Tibial artery (tissue), 4 donors: ENCODE measurements at regions not wholly inside any gene's neighbourhood (a gene's known extent, or its start where the extent isn't known, plus 50 kb on each side); places are given as distances from the start of the nearest gene placed in this dataset.

Source experiments
- DNase-seq, 2 donors: peaks; one replicate each; pipeline ENCODE4 v3.0.0-alpha.2; 2019
- H3K27ac ChIP-seq, 2 donors: fragments of 200-600 bp; sonication (generic) in 1 of 2; 1 replicate in 1 of 2; 2 replicates in 1 of 2; pipeline ENCODE4 v1.5.1; 2018 to 2019; ENCODE audit warnings: mild to moderate bottlenecking in 1 of 2
- H3K27me3 ChIP-seq, 2 donors: fragments of 200-600 bp; sonication (generic) in 1 of 2; one replicate each; pipeline versions ENCODE4 v1.5.1 to v1.6.0; 2016 to 2019
- H3K36me3 ChIP-seq, 3 donors: fragments of 200-600 bp; sonication (generic) in 2 of 3; one replicate each; pipeline ENCODE4 v1.5.1; 2016 to 2019; ENCODE audit warnings: mild to moderate bottlenecking in 2 of 3
- H3K4me1 ChIP-seq, 4 donors: fragments of 200-600 bp; sonication (generic) in 2 of 4; 1 replicate in 3 of 4; 2 replicates in 1 of 4; pipeline ENCODE4 v1.5.1; 2016 to 2019
- H3K4me3 ChIP-seq, 2 donors: fragments of 200-600 bp; sonication (generic) in 1 of 2; 1 replicate in 1 of 2; 2 replicates in 1 of 2; pipeline ENCODE4 v1.5.1; 2018 to 2019; ENCODE audit warnings: mild to moderate bottlenecking in 2 of 2
- H3K9me3 ChIP-seq, 3 donors: fragments of 200-600 bp; sonication (generic) in 1 of 3; one replicate each; pipeline ENCODE4 v1.5.1; 2016 to 2019
- intact Hi-C: fragments of 100-400 bp; cut with DNase I; formaldehyde crosslinking; loops from one replicate; pipeline ENCODE4 v1.15.0; 2023; ENCODE audit warnings: low total_unique reads
- TF ChIP-seq, protein P1 (sequence below), 2 experiments: fragments of 200-600 bp in 1 of 2; fragments of 450-650 bp in 1 of 2; IDR thresholded peaks; one replicate each; pipeline ENCODE4 v1.5.1; 2017 to 2019; ENCODE audit warnings: antibody characterized with exemption in 2 of 2, mild to moderate bottlenecking in 1 of 2, moderate library complexity in 1 of 2

DNA sequence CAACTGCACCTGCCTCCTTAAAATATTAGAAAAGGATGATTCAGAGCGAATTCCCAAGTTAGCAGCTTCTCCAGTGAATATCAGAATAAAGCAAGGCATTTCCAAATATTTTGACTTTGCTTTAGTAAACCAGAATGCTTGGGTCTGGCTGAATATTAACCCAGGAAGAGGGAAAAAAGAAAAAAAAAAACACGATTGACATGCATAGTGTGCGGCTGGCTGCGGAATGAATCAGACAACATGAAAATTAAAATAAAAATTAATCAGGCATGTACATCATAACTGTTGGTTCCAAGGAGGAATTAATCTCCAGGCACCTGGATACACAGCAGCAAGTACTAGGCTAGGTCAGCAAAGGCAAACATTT lies 105.8 kb upstream of the NCKAP5 start:
- H3K4me1 ChIP-seq, result peaks cover 12 to 41% (median 24%) of the 10 kb centered on the region in 4 donors
- H3K4me3 ChIP-seq, result peak overlapping the region; percentile 32 to 46
- H3K27me3 ChIP-seq, result no peaks in the 10 kb centered on the region
- H3K9me3 ChIP-seq, result peaks cover 0 to under 1% (median 0%) of the 10 kb centered on the region in 3 donors
- H3K36me3 ChIP-seq, result no peaks in the 10 kb centered on the region
- H3K27ac ChIP-seq, result peak overlapping the region in 1 of 2 donors; percentile 46
- DNase-seq, result no peak
- TF ChIP-seq, protein P1, sequence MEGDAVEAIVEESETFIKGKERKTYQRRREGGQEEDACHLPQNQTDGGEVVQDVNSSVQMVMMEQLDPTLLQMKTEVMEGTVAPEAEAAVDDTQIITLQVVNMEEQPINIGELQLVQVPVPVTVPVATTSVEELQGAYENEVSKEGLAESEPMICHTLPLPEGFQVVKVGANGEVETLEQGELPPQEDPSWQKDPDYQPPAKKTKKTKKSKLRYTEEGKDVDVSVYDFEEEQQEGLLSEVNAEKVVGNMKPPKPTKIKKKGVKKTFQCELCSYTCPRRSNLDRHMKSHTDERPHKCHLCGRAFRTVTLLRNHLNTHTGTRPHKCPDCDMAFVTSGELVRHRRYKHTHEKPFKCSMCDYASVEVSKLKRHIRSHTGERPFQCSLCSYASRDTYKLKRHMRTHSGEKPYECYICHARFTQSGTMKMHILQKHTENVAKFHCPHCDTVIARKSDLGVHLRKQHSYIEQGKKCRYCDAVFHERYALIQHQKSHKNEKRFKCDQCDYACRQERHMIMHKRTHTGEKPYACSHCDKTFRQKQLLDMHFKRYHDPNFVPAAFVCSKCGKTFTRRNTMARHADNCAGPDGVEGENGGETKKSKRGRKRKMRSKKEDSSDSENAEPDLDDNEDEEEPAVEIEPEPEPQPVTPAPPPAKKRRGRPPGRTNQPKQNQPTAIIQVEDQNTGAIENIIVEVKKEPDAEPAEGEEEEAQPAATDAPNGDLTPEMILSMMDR (IDR thresholded peaks at IDR 0.05), result no peak
- intact Hi-C loops, result no loop called here

DNA sequence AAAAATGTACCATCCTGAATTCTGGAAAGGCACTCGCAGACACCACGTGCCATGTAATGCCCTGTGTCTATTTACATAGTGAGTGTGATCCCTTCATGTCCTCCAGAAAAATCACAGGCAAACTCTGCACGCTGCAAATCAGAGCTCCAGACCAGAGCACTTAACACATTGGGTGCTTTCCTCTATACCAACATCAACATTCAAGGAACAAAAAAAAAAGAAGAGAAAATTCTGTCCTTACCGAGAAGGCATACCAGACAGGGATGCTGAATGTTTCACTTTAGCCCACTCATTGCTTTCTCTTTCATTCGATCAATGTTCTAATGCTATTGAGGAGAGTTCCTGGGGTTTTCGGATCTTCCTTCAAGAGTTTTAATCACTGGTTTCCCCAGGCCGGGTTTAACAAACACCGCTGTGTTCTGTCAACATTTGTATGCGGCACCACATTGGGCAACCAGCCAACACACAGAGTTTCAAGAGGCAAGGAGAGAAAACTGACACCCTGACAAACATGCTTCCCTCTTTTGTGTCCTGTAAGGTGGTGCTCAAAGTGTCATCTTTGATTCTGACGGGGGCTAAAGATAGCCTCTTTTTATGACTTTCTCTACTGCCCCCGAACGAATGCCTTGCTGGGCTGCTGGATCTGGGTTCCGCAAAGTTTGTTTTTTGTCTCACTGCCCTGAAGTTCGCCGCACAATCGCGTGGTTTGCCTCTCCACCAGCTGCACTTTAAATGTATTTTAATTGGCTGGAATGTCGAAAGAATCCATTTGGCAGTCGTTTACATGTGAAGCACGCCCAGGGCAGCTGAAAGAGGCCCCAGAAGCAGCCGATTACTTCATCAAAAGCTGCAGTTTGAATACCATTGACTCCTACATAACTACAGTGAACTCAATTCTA lies 106.4 kb upstream of the NCKAP5 start:
- Histone ChIP-seq H3K36me3 (no peaks in the 10 kb centered on the region), H3K27me3 (no peaks in the 10 kb centered on the region), H3K4me3 (peak overlapping the region; percentile 32 to 46), H3K9me3 (no peaks in the 10 kb centered on the region), H3K27ac (peak overlapping the region in 1 of 2 donors; percentile 46), H3K4me1 (peaks cover 12 to 41% (median 24%) of the 10 kb centered on the region in 4 donors)
- intact Hi-C loops, result no loop called here
- DNase-seq, result peak in 1 of 2 donors; percentile 49
- TF ChIP-seq, protein P1 (IDR thresholded peaks at IDR 0.05), result no peak

DNA sequence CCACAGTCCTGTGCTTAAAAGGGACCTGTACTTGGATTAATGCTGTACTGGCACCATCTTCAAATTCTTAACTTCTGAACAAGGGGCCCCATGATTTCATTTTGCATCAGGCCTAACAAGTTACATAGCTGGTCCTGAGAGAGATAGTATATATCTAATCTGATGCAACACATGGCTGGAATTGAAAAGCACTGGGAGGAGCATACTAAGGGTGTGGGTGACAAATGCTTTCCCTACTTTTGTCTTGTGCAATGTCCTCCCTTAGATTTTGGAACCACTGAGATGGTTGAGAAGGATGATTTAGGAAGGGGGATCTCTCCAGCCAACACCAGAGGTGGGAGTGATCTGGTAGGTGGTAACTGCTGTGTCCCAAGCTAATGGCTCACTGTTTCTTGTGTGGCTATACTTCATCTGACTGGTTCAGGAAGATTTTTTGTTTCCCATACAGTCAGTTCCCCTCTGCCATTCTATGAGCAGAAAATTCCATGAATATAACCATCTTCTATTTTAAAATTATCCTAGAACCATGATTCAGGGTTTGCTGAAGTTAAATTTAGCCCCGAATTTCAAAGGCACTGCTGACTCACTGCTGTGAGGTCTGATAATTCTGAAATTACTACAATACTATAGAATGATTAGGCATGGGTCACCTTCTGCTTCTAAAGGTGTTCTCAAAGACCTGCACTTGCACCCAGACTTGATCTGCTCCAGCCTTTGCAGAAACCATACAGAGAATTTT lies 108.3 kb upstream of the NCKAP5 start:
- TF ChIP-seq, protein P1 (IDR thresholded peaks at IDR 0.05), result no peak
- Histone ChIP-seq H3K4me3 (no peak overlapping the region), H3K27me3 (no peaks in the 10 kb centered on the region), H3K27ac (no peak overlapping the region), H3K4me1 (peaks cover 12 to 41% (median 24%) of the 10 kb centered on the region in 4 donors), H3K36me3 (no peaks in the 10 kb centered on the region), H3K9me3 (no peaks in the 10 kb centered on the region)
- intact Hi-C loops, result no loop called here
- no peak for DNase-seq

DNA sequence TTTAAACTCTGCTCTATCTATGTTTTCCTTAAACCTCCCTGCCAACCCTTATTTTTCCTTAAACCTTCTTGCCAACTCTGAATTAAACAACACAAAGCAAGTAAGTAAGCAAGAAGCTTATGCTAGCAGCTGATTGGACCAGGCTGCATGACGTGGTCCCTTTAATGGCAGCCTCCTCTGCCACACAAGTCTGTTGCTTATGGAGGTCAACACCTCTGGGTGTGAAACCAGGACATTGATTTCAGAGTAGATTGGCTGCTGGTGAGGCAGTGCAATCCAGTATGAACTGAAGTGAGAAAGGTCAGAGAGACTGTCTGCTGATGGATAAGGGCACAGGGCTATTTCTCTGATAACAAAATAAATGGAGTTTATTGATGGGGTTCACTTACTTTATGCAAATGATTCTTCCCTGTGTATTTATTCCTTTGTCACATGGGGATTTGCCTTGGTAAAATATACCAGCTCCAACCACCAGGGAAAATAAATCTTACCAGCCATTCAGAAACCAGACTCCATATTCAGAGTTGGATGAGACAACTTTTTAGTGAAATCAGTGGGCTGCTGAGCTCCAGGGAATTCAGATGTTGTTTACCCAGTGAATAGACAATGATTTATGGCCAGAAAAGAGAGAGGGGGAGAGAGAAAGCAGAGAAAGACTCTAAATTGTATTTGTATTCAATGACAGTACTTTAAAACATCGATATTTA lies 112.2 kb upstream of the NCKAP5 start:
- Histone ChIP-seq H3K27ac (no peak overlapping the region), H3K4me3 (no peak overlapping the region), H3K36me3 (no peaks in the 10 kb centered on the region), H3K9me3 (no peaks in the 10 kb centered on the region), H3K27me3 (no peaks in the 10 kb centered on the region), H3K4me1 (peaks cover 0 to 14% (median 2%) of the 10 kb centered on the region in 4 donors)
- TF ChIP-seq, protein P1 (IDR thresholded peaks at IDR 0.05), result no peak
- DNase-seq, result no peak
- intact Hi-C loops, result no loop called here

DNA sequence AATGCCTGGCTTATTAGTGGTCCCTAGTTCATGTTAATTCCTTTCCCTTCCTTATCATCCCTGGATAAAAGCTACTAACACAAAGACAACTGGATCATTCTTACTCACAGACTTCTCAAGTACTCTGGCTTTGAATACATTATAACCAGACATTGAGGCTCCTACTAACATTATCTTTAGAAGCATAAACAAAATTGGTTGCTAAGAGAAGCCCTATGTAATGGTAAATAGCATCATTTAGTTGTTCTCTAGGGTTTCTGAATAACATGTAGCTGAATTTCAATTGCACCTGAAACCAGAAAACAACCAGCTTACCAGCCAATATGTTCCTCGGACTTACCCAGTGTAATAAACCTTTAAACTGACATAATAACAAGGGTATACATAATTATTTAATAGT lies 114.1 kb upstream of the NCKAP5 start:
- DNase-seq, result no peak
- Histone ChIP-seq H3K4me1 (no peaks in the 10 kb centered on the region), H3K27me3 (peaks cover 0 to 4% of the 10 kb centered on the region in 2 donors), H3K36me3 (no peaks in the 10 kb centered on the region), H3K9me3 (no peaks in the 10 kb centered on the region), H3K4me3 (no peak overlapping the region), H3K27ac (no peak overlapping the region)
- intact Hi-C loops, result no loop called here
- TF ChIP-seq, protein P1 (IDR thresholded peaks at IDR 0.05), result no peak
